H9 (cell line): ENCODE measurements at regions not wholly inside any gene's neighbourhood (a gene's known extent, or its start where the extent isn't known, plus 50 kb on each side); places are given as distances from the start of the nearest gene placed in this dataset.

Experiments
- DNase-seq: peaks from one replicate; pipeline ENCODE4 v3.0.0-alpha.2; 2017
- H2AFZ ChIP-seq: one replicate; pipeline ENCODE4 v1.6.1; 2013; ENCODE audit warnings: mild to moderate bottlenecking, low read length, control low read depth, moderate library complexity
- H2AK5ac ChIP-seq: 2 replicates; pipeline ENCODE4 v1.6.1; 2013; ENCODE audit warnings: low read length, control low read depth, mixed read lengths; ENCODE audit not compliant: insufficient read length
- H2BK120ac ChIP-seq: one replicate; pipeline ENCODE4 v1.6.1; 2013; ENCODE audit warnings: low read depth, mild to moderate bottlenecking, low read length, control low read depth, inconsistent platforms; ENCODE audit not compliant: poor library complexity, severe bottlenecking
- H2BK12ac ChIP-seq: 2 replicates; pipeline ENCODE4 v1.6.1; 2013; ENCODE audit warnings: low read length, control low read depth, mixed read lengths, low read depth; ENCODE audit not compliant: insufficient read length
- H2BK15ac ChIP-seq: 2 replicates; pipeline ENCODE4 v1.6.1; 2013; ENCODE audit warnings: low read depth, low read length, control low read depth
- H2BK20ac ChIP-seq: one replicate; pipeline ENCODE4 v1.6.1; 2013; ENCODE audit warnings: low read depth, mild to moderate bottlenecking, low read length, control low read depth, inconsistent platforms; ENCODE audit not compliant: poor library complexity, severe bottlenecking
- H2BK5ac ChIP-seq: 2 replicates; pipeline ENCODE4 v1.6.1; 2013; ENCODE audit warnings: low read length, control low read depth, mixed read lengths; ENCODE audit not compliant: insufficient read length
- H3K14ac ChIP-seq: 2 replicates; pipeline ENCODE4 v1.6.1; 2013; ENCODE audit warnings: low read length, control low read depth; ENCODE audit not compliant: insufficient read depth
- H3K18ac ChIP-seq: 2 replicates; pipeline ENCODE4 v1.6.1; 2013; ENCODE audit warnings: low read depth, mild to moderate bottlenecking, mixed read lengths, low read length, control low read depth; ENCODE audit not compliant: insufficient read length
- H3K23ac ChIP-seq: 2 replicates; pipeline ENCODE4 v1.6.1; 2013; ENCODE audit warnings: low read length, control low read depth, mixed read lengths, low read depth; ENCODE audit not compliant: insufficient read length
- H3K23me2 ChIP-seq: 2 replicates; pipeline ENCODE4 v1.6.1; 2013; ENCODE audit warnings: low read depth, mild to moderate bottlenecking, mixed read lengths, low read length, control low read depth; ENCODE audit not compliant: insufficient read length, poor library complexity, severe bottlenecking
- H3K27ac ChIP-seq: 2 replicates; pipeline ENCODE4 v1.5.1; 2013; ENCODE audit warnings: low read length, control low read depth, mixed read lengths, low read depth; ENCODE audit not compliant: insufficient read length
- H3K27me3 ChIP-seq: 2 replicates; pipeline ENCODE4 v1.6.1; 2013; ENCODE audit warnings: low read length, control low read depth, inconsistent platforms; ENCODE audit not compliant: insufficient read depth
- H3K4ac ChIP-seq: 2 replicates; pipeline ENCODE4 v1.6.1; 2013; ENCODE audit warnings: low read depth, mild to moderate bottlenecking, control low read depth, inconsistent platforms, low read length, moderate library complexity
- H3K4me1 ChIP-seq: 2 replicates; pipeline ENCODE4 v1.6.1; 2013; ENCODE audit warnings: low read length, control low read depth, inconsistent platforms; ENCODE audit not compliant: insufficient read depth
- H3K4me2 ChIP-seq: 2 replicates; pipeline ENCODE4 v1.6.1; 2013; ENCODE audit warnings: low read length, control low read depth, mixed read lengths; ENCODE audit not compliant: insufficient read length, insufficient read depth
- H3K56ac ChIP-seq: 2 replicates; pipeline ENCODE4 v1.6.1; 2013; ENCODE audit warnings: low read depth, mild to moderate bottlenecking, mixed read lengths, low read length, control low read depth; ENCODE audit not compliant: insufficient read length
- H3K79me1 ChIP-seq: 2 replicates; pipeline ENCODE4 v1.6.1; 2013; ENCODE audit warnings: low read depth, mild to moderate bottlenecking, moderate library complexity, low read length, control low read depth, inconsistent platforms; ENCODE audit not compliant: insufficient read depth, poor library complexity, severe bottlenecking
- H3K79me2 ChIP-seq: 2 replicates; pipeline ENCODE4 v1.6.1; 2013; ENCODE audit warnings: low read length, control low read depth, inconsistent platforms; ENCODE audit not compliant: insufficient read depth
- H3K9ac ChIP-seq: 2 replicates; pipeline ENCODE4 v1.6.1; 2013; ENCODE audit warnings: low read length, control low read depth, mixed read lengths; ENCODE audit not compliant: insufficient read length; ENCODE audit errors: extremely low read depth
- H3K9me3 ChIP-seq: one replicate; pipeline ENCODE4 v1.6.1; 2013; ENCODE audit warnings: low read depth, low read length, inconsistent platforms; ENCODE audit not compliant: control insufficient read depth
- H3T11ph ChIP-seq: one replicate; pipeline ENCODE4 v1.6.1; 2013; ENCODE audit warnings: mild to moderate bottlenecking, low read length, control low read depth, inconsistent platforms
- H4K20me1 ChIP-seq: one replicate; pipeline ENCODE4 v1.6.1; 2013; ENCODE audit not compliant: control insufficient read depth, insufficient read length, insufficient read depth
- H4K5ac ChIP-seq: 2 replicates; pipeline ENCODE4 v1.6.1; 2013; ENCODE audit warnings: low read depth, mild to moderate bottlenecking, mixed read lengths, low read length, control low read depth; ENCODE audit not compliant: insufficient read length
- H4K8ac ChIP-seq: replicated peaks from 2 replicates; pipeline ENCODE4 v1.6.1; 2013; ENCODE audit warnings: low read length, control low read depth, mixed read lengths, low read depth; ENCODE audit not compliant: insufficient read length
- H4K91ac ChIP-seq: 2 replicates; pipeline ENCODE4 v1.6.1; 2013; ENCODE audit warnings: low read depth, mild to moderate bottlenecking, moderate library complexity, mixed read lengths, low read length, control low read depth; ENCODE audit not compliant: insufficient read length
- H3K27ac Mint-ChIP-seq, 3 experiments: 2 replicates in 2 of 3; 3 replicates in 1 of 3; pipeline ENCODE4 v1.8.0; 2020 to 2021; ENCODE audit warnings: mixed read lengths in 3 of 3, mild to moderate bottlenecking in 1 of 3, moderate library complexity in 1 of 3
- H3K27me3 Mint-ChIP-seq: 2 replicates; pipeline ENCODE4 v1.8.0; 2021; ENCODE audit warnings: low read depth, mild to moderate bottlenecking, moderate library complexity, mixed read lengths
- H3K36me3 Mint-ChIP-seq, 3 experiments: 2 replicates in 2 of 3; 3 replicates in 1 of 3; pipeline ENCODE4 v1.8.0; 2020 to 2021; ENCODE audit warnings: low read depth in 3 of 3, mixed read lengths in 3 of 3; ENCODE audit not compliant: insufficient read depth in 1 of 3
- H3K4me1 Mint-ChIP-seq, 2 experiments: 2 replicates each; pipeline ENCODE4 v1.8.0; 2020; ENCODE audit warnings: mixed read lengths in 2 of 2
- H3K4me3 Mint-ChIP-seq, 2 experiments: 2 replicates in 1 of 2; 3 replicates in 1 of 2; pipeline ENCODE4 v1.8.0; 2020 to 2021; ENCODE audit warnings: mild to moderate bottlenecking in 2 of 2, mixed read lengths in 2 of 2, moderate library complexity in 1 of 2
- H3K9me3 Mint-ChIP-seq, 2 experiments: 2 replicates in 1 of 2; 3 replicates in 1 of 2; pipeline ENCODE4 v1.8.0; 2020; ENCODE audit warnings: mild to moderate bottlenecking in 2 of 2, mixed read lengths in 2 of 2, moderate library complexity in 1 of 2
- WGBS: extraction: QIAGEN DNeasy Blood & Tissue Kit; methylation state at CpG from one replicate; pipeline ENCODE4 v1.1.7; 2013; ENCODE audit warnings: missing lambda C conversion rate, low lambda C conversion rate, mixed read lengths; ENCODE audit not compliant: insufficient read length; ENCODE audit errors: extremely low coverage; 5-methylcytosine and 5-hydroxymethylcytosine counted together
- TF ChIP-seq, protein P1 (sequence below): fragments of 200-600 bp; sonication (generic); conservative IDR thresholded peaks from 3 replicates; pipeline ENCODE4 v1.8.0; 2021; ENCODE audit warnings: antibody characterized with exemption, mild to moderate bottlenecking

DNA sequence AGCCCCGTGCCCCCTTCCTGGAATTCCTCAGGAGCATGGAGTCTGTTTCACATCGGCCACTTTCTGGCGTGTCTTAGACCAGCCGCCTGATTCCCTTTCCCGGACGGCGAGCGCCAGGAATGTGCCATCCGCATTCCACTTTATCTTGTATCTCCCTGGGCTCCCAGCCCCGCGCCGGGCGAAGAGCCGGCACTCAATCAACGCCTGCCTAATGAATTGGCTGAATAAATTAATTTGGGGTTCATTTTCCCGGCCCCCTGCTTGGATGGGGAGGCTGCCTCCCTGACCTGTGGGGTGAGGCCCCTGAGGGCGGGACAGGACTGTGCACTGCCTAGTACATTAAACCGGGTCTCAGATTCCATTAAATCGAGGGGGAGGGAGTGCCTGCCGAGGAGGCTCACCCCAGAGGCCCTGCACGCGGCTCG is 282.3 kb upstream of the TNRC6C start:
- TF ChIP-seq, protein P1, sequence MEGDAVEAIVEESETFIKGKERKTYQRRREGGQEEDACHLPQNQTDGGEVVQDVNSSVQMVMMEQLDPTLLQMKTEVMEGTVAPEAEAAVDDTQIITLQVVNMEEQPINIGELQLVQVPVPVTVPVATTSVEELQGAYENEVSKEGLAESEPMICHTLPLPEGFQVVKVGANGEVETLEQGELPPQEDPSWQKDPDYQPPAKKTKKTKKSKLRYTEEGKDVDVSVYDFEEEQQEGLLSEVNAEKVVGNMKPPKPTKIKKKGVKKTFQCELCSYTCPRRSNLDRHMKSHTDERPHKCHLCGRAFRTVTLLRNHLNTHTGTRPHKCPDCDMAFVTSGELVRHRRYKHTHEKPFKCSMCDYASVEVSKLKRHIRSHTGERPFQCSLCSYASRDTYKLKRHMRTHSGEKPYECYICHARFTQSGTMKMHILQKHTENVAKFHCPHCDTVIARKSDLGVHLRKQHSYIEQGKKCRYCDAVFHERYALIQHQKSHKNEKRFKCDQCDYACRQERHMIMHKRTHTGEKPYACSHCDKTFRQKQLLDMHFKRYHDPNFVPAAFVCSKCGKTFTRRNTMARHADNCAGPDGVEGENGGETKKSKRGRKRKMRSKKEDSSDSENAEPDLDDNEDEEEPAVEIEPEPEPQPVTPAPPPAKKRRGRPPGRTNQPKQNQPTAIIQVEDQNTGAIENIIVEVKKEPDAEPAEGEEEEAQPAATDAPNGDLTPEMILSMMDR: no peak
- H2BK120ac ChIP-seq: no peak overlapping the region
- H3T11ph ChIP-seq: no peak overlapping the region
- H3K27ac Mint-ChIP-seq: peak overlapping the region in 1 of 3 experiments; percentile 32; a peak in 1 of 7 replicates
- no peak overlapping the region for H3K4ac ChIP-seq
- H4K91ac ChIP-seq: no peak overlapping the region
- no peaks in the 10 kb centered on the region for H3K36me3 Mint-ChIP-seq
- no peaks in the 10 kb centered on the region; the same call in 1 of the 2 replicates for H3K79me2 ChIP-seq
- no peak overlapping the region for H2AK5ac ChIP-seq
- H2BK5ac ChIP-seq: no peak overlapping the region
- no peaks in the 10 kb centered on the region for H3K9me3 ChIP-seq
- no peaks in the 10 kb centered on the region for H3K79me1 ChIP-seq
- no peak overlapping the region for H4K8ac ChIP-seq
- H2BK12ac ChIP-seq: no peak overlapping the region
- H4K5ac ChIP-seq: no peak overlapping the region
- H3K23me2 ChIP-seq: no peaks in the 10 kb centered on the region
- no peak for DNase-seq
- peaks cover 28% of the 10 kb centered on the region for H3K27me3 Mint-ChIP-seq
- peaks cover 2 to 4% of the 10 kb centered on the region in 2 experiments; a peak in 4 of 5 replicates for H3K9me3 Mint-ChIP-seq
- no CpG with 5 or more reads among the region's 23 CpGs for WGBS
- peaks cover 0 to 15% of the 10 kb centered on the region in 2 experiments; a peak in 2 of 4 replicates for H3K4me1 Mint-ChIP-seq
- no peak overlapping the region for H3K18ac ChIP-seq
- no peak overlapping the region for H3K27ac ChIP-seq
- H4K20me1 ChIP-seq: peaks cover 2% of the 10 kb centered on the region
- H3K4me3 Mint-ChIP-seq: no peak overlapping the region
- H3K14ac ChIP-seq: no peak overlapping the region
- H3K4me1 ChIP-seq: no peaks in the 10 kb centered on the region
- H3K27me3 ChIP-seq: no peaks in the 10 kb centered on the region; the same call in 1 of the 2 replicates
- H3K23ac ChIP-seq: no peak overlapping the region
- H2BK20ac ChIP-seq: no peak overlapping the region
- H2AFZ ChIP-seq: no peak overlapping the region
- no peak overlapping the region for H3K9ac ChIP-seq
- no peak overlapping the region for H3K4me2 ChIP-seq
- no peak overlapping the region for H2BK15ac ChIP-seq
- H3K56ac ChIP-seq: no peak overlapping the region
